CD4-positive, alpha-beta T cell treated with Interleukin-6 for 4 hours (primary cell): ENCODE measurements at regions not wholly inside any gene's neighbourhood (a gene's known extent, or its start where the extent isn't known, plus 50 kb on each side); places are given as distances from the start of the nearest gene placed in this dataset.
"Not testable (repeated sequence)": the region's sequence is repeated elsewhere in the genome, so short reads cannot be mapped to it uniquely, and the experiment has no call there.

Source experiments
- DNase-seq: peaks from one replicate; pipeline ENCODE4 v3.0.0-alpha.2; 2020; ENCODE audit warnings: mixed read lengths

DNA sequence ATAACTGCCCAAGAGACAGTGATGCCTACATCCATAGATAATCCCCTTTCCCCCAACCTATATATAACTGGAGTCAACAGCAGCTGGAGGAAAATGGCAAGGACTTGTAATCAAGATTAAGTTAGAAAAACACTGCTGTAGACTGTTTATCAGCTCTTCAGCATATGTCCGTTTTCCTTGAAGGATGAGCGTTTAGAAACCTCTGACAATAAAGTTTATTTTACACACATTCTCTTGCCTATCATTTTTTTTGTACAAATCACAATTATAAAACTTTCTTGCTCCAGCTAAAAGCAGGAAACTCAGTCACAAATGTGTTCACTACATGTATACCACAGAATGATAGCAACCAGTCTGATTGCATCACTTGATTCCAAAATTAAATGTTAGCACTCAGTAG lies 50.8 kb downstream of the PPIAL4G start:
- not testable (repeated sequence) for DNase-seq

DNA sequence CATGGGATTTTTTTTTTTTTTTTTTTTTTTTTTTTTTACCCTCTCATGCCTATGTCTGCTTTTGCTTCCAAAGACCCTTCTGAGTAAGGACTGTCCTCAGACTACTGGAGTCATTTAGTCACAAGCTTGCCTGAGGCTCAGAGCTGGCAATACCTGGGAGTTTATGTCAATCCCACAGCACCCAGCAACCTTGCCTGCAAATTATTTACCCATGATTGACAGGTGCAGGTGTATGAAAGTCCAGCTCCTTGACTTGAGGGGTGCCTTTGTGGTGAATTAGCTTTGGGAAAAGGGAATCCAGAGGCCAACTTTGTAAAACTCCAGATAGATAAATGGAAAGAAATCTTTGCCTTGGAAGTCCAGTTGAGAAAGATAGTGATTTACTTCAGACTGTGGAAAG lies 53.2 kb downstream of the PPIAL4G start:
- not testable (repeated sequence) for DNase-seq

DNA sequence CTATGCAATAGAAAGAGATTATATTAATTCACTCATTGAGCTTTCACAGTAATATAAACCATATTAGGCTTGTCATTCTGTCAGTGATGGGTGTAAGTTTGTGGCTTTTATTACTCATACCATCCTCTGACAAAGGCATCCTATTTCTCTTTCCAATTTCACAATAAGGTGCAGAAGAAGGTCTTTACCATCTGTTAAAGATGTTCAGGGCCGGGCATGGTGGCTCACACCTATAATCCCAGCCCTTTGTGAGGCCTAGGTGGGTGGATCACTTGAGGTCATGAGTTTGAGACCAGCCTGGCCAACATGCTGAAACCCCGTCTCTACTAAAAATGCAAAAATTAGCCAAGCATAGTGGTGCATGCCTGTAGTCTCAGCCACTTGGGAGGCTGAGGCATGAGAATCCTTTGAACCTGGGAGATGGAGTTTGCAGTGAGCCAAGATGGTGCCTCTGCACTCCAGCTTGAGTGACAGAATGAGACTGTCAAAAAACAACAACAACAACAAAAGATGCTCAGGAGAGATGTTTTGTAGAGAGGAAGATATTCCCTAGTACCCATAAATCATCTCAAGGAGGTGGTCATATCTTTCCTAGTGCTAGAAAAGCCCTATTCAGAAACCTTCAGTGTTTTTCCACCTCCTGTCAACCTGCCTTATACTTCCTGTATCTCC lies 56.0 kb downstream of the PPIAL4G start:
- not testable (repeated sequence) for DNase-seq

DNA sequence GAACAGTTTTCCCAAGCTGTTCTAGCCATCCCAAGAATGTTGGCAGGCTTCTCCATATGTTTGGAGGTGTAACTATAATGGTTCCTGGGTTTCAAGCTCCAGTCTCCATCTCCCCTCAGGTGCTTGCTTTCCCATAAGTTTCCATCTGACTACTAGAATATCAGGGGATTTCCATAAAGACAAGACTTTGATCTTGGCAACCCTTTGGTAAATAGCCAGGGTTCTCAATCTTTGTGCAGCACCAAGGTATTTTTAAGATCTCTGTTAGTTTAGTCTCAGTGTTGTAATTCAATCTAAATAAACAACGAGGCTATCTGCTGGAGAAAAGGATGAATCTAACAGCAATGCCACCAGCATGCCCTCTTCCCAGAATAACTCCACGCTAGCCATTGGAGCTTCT lies 56.7 kb downstream of the PPIAL4G start:
- not testable (repeated sequence) for DNase-seq

DNA sequence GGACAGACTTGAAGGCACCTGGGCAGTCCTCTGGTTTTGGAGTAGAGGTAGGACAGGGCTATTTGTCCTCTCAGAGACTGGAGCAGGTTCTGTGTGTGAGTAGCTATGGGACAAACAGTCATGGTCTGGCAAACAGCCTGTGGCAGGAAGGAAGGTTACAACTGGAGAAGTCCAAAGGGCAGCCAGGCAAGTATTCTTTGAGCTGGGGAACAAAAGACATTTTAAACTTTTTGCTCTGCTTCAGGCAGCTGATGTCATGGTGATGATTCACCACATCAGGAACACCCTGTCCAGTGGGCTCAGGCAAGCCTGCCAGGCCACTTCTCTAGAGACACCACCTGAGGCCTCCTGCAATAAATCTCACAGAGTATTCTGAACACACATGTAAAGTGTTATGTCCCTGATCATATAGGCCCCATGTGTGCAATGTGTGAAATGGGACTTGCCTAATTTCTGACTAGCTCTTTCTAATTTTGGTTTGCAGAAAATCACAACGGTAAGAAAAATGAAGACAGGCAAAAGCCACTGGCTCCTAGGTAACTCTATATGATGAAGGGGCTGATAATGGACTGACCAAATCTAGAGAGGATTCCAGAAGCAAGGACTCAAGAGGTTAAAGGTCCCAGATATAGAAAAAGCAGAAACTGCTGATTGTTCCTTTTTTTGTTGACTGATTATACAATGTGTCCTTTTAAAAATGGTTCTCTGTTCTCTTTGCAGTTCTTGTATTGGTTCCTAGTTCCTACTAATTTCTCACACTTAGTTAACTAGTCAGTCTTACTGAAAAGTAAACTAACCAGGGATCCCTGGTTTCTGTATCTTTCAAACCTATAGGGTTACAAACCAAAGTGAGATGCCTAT lies 58.7 kb downstream of the PPIAL4G start:
- not testable (repeated sequence) for DNase-seq

DNA sequence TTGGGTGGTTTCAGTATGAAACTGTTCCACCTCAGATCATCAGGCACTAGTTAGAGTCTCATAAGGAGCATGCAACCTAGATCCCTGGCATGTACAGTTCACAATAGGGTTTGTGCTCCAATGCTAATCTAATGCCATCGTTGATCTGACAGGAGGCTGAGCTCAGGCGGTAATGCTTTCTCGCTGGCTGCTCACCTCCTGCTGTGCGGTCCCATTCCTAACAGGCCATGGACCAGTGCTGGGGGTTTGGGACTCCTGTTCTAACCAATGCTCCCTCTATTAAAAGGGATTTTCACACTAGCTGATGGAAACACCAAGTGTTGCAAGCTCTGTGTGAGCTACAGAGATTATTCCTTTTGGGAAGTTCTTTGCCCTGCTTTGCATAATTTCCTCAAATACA lies 60.2 kb downstream of the PPIAL4G start:
- DNase-seq: not testable (repeated sequence)

DNA sequence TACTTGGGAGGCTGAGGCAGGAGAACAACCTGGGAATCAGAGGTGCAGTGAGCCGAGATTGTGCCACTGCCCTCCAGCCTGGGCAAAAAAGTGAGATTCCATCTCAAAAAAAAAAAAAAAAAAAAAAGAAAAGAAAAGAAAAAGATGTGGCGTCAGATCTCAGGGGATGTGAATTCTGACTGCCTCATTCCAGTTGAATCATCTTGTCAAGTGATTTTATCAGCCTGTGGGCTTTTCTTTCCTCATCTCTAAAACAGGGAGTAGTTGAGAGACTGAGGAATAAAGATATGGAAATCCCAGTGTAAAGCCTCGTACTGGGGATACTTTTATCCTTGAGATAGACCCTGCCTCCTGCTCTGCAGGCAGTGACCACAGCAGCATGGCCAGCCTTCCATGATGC lies 65.9 kb downstream of the PPIAL4G start:
- DNase-seq: not testable (repeated sequence)

DNA sequence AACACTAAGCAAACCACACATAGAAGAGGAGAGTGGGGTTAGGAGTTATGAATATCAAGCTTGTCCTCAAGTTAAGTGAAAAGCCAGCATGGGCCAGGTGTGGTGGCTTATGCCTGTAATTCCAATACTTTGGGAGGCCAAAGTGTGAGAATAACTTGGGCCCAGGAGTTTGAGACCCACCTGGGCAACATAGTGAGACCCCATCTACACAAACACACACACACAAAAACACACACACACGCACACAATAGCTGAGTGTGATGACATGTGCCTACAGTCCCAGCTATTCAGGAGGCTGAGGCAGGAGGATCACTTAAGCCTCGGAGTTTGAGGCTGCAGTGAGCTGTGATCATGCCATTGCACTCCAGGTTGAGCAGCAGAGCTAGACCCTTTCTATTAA lies 69.7 kb downstream of the PPIAL4G start:
- DNase-seq: not testable (repeated sequence)

DNA sequence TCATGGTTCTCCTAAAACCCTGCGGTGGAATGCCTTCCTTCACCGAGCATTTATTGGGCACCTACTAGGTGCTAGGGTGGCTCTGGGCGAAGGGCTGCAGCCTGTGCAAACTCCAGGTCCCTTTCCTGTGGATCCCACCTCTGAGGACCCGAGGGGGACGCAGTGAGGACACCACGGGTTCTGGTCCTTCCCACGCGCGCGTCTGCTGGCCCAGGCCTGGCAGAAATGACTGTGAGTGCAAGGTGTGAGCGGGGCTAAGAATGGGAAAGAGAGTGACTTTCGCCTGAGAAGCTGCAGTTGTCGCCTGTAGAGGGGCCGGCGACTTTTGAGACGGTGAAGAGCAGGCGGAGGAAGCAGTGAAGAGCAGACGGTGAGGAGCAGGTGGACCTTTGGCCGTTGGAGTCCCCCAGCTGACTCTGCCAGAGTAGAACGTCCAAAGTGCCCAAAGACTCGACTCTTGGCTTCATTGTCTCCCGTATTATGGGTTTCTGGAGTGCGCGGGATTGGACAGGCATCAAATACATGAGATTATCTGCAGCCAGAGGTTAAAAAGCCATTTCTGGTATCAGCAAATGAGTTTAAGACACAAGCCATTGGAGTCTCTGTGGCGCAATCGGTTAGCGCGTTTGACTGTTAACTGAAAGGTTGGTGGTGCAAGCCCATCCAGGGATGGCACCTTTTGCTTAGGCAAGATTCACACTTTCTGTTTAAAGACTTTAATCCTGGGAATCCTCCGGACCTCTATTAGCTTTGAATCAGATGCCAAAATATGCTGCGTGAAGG lies 78.1 kb downstream of the PPIAL4G start:
- not testable (repeated sequence) for DNase-seq

DNA sequence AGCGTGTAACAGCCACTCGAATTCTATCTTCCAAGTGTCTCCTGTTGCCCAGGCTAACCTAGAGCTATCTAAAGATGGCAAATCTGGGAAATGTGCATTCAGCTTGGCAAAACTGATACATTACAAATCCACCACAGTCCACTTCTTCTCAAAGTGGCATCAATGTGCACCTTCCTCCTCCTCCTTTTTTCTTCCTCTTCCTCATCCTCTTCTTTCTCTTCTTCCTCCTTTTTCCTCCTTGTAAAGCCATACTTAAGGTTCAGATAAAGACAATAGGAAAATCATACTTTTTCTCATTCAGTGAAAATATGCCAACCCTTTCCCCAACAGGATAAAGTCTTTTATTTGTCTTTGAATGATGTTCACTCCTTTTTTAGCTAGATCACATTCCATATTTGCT lies 79.2 kb downstream of the PPIAL4G start:
- DNase-seq: not testable (repeated sequence)

DNA sequence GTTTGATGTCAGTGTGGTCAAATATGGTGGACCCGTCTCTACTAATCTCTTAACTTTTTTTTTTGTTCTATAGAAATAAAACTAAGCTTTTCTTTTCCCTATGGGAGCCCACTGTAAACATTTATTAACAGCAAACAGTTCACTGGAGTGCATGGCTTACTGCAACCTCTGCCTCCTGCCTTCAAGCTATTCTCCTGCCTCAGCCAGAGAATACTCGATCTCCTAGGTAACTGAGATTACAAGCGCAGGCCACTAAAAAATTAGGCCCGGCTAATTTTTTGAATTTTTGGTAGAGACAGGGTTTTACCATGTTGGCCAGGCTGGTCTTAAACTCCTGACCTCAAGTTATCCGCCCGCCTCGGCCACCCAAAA lies 80.0 kb downstream of the PPIAL4G start:
- DNase-seq: not testable (repeated sequence)

DNA sequence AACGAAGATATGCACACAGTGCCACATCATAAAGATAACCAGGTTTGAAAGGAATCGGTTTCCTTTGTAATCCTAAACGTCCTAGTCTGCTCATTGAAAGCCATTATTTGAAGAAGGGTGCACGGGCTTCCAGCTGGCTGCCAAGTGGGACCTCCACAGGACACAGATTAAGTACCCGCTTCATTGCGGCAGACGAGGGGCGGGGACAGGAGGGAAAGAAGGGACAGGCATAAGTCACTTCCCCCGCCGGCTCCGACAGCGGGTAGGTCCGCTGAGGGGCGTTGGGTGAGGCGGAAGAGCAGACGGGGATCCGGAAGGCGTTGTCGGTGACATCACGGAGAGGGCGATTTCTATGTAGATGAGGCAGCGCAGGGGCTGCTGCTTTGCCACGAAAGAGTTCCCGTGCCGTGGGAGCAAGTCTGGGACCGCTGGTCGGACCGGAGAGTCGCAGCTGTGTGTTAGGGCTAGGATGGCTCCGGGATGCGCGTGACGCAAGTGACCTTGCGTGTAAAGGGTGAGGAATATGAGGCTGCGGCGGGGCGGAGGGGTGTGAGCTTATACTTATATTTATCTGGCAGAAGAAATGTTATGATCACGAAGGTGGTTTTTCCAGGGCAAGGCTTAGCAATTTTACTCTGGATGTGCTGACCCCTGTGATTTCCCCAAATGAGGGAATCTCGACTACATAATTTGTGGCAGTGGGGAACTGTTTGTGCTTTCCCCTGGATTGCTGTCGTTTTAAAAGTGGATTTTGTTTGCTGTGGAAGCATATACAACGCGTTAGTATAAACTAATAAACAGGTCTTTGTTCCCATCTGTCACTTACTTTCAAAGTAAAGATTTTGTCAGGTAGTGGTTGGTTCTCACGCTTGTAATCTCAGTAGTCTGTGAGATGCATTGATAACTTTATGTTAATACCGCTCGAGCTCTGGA lies 80.7 kb downstream of the PPIAL4G start:
- DNase-seq: peak; percentile 90

DNA sequence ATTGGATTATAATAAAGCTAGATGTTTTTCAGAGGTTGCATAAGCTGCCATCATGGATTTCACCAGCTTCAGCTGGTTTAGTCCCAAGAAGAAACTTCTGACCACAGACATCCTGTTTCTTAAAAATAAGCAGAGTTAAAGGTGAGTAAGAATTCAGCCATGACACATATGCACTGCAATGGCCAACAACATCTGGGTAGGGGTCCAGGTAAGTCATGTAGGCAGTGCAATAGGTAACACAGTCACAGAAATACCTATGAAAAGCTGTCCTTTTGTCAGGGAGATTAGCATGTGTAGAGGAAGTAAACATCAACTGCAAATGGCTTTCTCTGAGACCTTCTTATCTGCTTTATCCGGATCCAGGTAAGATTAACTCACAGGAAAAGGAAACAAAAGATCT lies 85.6 kb downstream of the PPIAL4G start:
- peak; percentile 32 for DNase-seq

DNA sequence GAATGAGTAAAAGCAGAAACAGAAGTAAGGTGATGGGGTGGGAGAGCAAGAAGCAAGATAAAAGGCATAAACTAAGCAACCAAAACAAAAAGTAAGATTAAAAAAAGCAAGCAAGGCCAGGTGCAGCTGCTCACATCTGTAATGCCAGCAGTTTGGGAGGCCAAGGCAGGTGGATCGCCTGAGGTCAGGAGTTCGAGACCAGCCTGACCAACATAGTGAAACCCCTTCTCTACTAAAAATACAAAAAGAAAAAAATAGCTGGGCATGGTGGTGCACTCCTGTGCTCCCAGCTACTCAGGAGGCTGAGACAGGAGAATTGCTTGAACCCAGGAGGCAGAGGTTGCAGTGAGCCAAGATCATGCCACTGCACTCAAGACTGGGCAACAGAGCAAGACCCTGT lies 90.6 kb downstream of the PPIAL4G start:
- not testable (repeated sequence) for DNase-seq

DNA sequence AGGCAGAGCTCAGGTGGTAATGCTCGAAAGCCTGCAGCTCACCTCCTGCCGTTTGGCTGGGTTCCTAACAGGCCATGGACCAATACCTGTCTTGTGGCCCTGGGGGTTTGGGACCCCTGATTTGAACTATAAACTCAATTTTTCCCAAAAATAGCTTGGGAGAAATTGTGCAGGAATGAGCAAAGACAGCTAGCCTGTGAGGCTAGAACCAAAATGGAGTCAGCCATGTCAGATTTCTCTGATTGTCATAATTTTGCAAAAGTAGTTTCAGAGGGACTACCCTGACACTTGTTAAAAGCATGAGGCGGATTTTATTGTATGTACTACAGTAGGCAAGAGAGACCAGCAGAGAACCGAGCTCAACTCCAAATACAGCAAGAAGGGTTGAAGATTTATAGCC lies 91.8 kb downstream of the PPIAL4G start:
- not testable (repeated sequence) for DNase-seq

DNA sequence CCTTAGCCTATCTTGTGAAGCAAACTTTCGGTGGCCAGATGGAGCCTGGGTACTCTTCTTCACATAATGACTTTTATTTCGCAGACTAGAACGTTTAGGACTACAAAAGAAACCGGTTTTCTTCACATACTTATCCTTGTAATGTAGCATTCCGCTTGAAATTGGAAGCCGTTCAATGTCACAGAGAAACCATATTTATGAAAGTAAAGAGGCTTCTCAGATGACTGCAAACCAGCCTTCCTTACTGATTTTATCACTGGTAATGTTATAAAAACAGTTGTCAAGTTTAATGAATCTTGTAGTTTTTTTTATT lies 94.1 kb downstream of the PPIAL4G start:
- DNase-seq: no peak

DNA sequence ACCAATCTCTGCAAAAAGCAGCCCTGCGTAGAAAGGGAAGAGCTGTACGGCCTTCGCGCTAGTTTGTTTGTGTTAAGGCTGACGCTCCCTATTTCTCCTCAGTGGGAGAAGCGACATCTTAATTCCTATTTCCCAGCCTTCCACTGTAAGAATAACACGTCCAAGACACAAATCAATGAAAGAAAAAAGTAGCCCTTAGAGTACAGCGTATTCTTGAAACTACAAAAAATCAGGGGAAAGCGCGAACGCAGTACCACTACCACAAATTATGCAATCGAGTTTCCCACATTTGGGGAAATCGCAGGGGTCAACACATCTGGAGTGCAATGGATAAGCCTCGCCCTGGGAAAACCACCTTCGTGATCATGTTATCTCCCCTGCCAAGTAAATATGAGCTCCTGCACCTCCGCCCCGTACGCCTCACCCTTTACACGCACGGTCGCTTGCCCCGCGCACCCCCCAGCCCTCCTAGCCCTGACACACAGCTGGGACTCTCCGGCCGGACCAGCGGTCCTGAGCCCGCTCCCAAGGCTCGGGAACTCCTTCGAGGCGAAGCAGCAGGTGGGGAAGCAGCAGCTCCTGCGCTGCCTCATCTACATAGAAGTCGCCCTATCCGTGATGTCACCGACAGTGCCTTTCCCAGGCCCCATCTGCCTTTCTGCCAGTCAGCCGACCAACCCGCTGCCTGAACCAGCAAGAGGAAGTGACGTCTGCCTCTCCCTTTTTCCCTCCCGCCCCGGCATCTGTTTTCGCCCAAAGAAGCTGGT lies 94.7 kb downstream of the PPIAL4G start:
- DNase-seq: peak; percentile 88

DNA sequence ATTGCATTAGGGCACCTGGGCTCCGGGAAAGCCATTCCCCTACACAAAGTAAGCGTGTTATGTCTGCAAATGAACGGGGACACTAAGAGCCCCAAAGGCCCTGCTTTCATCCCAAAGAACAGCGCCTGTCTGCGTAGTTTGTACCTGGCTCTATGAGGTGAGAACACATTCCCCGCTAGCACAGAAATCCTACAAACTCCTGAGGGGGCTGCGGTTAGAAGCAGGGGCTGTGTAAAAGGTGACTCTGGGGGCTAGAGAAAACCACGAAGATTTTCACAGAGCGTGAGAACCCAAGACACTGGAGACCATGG lies 95.2 kb downstream of the PPIAL4G start:
- DNase-seq: not testable (repeated sequence)

DNA sequence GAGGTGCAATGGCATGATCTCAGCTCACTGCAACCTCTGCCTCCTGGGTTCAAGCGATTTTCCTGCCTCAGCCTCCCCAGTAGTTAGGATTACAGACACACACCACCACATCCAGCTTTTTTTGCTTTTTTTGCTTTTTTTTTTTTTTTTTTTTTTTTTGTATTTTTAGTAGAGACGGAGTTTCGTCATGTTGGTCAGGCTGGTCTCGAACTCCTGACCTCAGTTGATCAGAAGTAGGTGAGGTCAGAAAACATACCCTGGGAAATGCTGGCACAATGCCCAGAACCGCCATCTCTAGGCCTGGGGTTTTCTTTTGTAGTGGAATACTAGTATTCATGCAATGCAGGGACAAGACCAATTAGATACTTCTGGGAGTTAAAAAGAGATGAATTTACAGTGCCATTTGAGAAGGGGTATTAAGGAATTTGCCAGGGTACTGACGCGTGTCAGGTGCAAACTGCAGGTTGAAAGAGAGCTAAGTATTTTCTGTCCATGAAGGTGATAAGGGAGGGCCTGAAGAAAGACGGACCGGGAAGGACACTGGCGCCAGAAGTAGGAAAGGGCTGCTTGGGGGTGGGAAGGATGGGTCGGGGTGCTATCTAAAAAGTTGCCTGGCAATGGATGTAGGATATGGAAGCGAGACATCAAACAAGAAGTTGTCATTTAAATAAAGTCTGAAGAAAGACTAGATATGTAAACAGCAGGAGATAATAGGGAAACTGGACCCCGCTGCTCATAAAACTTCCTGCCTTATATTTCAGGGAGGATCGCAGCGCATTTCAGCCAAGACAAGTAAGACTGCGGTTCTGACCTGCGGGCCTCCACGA lies 95.8 kb downstream of the PPIAL4G start:
- peak; percentile 21 for DNase-seq

DNA sequence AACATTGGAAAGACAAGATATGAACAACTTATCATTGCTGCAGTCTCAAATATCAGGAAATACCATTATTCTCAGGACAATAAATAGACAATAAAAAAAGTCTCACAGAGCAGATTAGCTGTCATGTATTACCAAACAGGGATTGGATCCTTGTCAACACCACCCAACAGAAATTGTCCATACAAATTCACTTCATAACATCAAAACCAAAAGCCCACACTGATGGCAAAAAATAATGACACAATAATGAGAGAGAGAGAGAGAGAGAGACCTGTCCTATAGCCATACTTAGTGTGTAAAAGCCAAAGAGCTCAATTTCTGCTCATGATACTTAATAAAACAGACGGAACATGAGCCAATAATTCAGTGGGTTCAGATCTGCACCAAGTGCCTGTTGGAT lies 96.5 kb downstream of the PPIAL4G start:
- DNase-seq: no peak

DNA sequence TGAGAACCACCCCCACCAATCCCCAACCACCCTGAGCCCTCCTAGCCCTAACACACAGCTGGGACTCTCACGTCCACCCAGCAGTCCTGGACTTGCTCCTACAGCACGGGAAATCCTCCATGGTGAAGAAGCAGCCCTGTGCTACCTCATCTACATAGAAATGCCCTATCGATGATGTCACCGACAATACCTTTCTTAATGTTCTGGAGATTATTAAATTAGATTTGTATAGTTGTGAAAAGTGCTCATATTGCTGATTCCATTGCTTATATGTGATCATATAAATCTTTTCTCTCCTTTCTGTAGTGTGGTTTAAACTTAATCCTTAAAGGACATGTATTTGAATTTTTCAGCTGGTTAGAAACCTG lies 97.1 kb downstream of the PPIAL4G start:
- not testable (repeated sequence) for DNase-seq
